ENCODE measurements at regions not wholly inside any gene's neighbourhood (a gene's known extent, or its start where the extent isn't known, plus 50 kb on each side); places are given as distances from the start of the nearest gene placed in this dataset.

DNA sequence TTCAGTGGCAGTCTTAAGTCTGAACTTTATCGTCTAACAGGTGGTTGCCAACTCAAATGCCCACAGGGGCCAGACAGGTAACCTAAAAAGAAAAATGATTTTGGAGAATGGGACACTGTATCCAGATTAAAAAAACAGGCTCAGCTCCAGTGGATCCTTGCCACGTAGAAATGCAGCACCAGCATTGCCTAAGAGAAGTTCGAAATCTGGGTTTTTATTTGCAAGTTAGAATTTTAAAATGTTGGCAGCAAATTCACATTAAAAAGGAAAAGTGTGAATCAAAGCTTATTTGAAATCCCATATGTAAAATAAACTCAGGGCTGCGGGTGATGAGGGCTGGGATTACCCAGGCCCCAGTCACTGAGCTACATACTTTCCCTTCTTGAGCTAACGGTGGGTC, 408.5 kb upstream of the SUCLG2 start:
- no peak for DNase-seq (ENCODE audit: low read depth in 1 of 2, low spot score in 1 of 2)
- no peaks in the 10 kb centered on the region for H3K27me3 ChIP-seq (ENCODE audit: insufficient read depth, poor library complexity, severe bottlenecking)
- H3K27ac ChIP-seq (replicated peaks) = no peak overlapping the region
- no peak overlapping the region for H3K4me3 ChIP-seq (replicated peaks; ENCODE audit: insufficient read depth, low read length)
- TF ChIP-seq SPI1 (IDR thresholded peaks at IDR 0.05; ENCODE audit: borderline replicate concordance, low read depth) (no peak), POLR2AphosphoS5 (IDR thresholded peaks at IDR 0.05; ENCODE audit: low read depth) (no peak), GABPA (IDR thresholded peaks at IDR 0.05; ENCODE audit: low read depth) (no peak)
- TF ChIP-seq, protein P1, sequence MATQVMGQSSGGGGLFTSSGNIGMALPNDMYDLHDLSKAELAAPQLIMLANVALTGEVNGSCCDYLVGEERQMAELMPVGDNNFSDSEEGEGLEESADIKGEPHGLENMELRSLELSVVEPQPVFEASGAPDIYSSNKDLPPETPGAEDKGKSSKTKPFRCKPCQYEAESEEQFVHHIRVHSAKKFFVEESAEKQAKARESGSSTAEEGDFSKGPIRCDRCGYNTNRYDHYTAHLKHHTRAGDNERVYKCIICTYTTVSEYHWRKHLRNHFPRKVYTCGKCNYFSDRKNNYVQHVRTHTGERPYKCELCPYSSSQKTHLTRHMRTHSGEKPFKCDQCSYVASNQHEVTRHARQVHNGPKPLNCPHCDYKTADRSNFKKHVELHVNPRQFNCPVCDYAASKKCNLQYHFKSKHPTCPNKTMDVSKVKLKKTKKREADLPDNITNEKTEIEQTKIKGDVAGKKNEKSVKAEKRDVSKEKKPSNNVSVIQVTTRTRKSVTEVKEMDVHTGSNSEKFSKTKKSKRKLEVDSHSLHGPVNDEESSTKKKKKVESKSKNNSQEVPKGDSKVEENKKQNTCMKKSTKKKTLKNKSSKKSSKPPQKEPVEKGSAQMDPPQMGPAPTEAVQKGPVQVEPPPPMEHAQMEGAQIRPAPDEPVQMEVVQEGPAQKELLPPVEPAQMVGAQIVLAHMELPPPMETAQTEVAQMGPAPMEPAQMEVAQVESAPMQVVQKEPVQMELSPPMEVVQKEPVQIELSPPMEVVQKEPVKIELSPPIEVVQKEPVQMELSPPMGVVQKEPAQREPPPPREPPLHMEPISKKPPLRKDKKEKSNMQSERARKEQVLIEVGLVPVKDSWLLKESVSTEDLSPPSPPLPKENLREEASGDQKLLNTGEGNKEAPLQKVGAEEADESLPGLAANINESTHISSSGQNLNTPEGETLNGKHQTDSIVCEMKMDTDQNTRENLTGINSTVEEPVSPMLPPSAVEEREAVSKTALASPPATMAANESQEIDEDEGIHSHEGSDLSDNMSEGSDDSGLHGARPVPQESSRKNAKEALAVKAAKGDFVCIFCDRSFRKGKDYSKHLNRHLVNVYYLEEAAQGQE (IDR thresholded peaks at IDR 0.05; ENCODE audit: insufficient replicate concordance, low read depth) = no peak
- TF ChIP-seq, protein P2, sequence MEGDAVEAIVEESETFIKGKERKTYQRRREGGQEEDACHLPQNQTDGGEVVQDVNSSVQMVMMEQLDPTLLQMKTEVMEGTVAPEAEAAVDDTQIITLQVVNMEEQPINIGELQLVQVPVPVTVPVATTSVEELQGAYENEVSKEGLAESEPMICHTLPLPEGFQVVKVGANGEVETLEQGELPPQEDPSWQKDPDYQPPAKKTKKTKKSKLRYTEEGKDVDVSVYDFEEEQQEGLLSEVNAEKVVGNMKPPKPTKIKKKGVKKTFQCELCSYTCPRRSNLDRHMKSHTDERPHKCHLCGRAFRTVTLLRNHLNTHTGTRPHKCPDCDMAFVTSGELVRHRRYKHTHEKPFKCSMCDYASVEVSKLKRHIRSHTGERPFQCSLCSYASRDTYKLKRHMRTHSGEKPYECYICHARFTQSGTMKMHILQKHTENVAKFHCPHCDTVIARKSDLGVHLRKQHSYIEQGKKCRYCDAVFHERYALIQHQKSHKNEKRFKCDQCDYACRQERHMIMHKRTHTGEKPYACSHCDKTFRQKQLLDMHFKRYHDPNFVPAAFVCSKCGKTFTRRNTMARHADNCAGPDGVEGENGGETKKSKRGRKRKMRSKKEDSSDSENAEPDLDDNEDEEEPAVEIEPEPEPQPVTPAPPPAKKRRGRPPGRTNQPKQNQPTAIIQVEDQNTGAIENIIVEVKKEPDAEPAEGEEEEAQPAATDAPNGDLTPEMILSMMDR (IDR thresholded peaks at IDR 0.05; ENCODE audit: insufficient read depth, low read length) = no peak

DNA sequence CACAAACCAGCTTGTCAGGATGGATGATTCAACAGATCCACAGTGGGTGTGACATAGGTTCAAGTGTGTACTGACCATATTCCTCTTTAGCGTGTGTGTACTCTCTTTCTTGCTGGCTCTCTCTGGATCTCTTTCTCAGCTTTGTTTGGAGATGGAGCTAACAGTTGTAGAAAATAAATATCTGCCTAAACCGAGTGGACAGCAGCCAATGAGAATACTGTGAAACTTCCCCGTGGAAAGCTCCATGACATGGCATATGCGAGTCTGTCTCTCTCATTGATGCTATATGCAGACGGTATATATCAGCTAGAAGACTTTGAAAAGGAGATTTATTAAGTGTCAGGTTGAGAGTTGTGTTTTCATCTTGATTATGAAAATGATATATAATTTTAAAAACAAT, 406.5 kb upstream of the SUCLG2 start:
- DNase-seq (ENCODE audit: low read depth in 1 of 2, low spot score in 1 of 2) = no peak
- TF ChIP-seq, protein P2 (IDR thresholded peaks at IDR 0.05; ENCODE audit: insufficient read depth, low read length) = no peak
- TF ChIP-seq GABPA (IDR thresholded peaks at IDR 0.05; ENCODE audit: low read depth) (no peak), POLR2AphosphoS5 (IDR thresholded peaks at IDR 0.05; ENCODE audit: low read depth) (no peak)
- TF ChIP-seq, protein P1 (IDR thresholded peaks at IDR 0.05; ENCODE audit: insufficient replicate concordance, low read depth) = no peak
- no peaks in the 10 kb centered on the region for H3K27me3 ChIP-seq (ENCODE audit: insufficient read depth, poor library complexity, severe bottlenecking)
- H3K4me3 ChIP-seq (replicated peaks; ENCODE audit: insufficient read depth, low read length) = no peak overlapping the region
- no peak overlapping the region for H3K27ac ChIP-seq (replicated peaks)

DNA sequence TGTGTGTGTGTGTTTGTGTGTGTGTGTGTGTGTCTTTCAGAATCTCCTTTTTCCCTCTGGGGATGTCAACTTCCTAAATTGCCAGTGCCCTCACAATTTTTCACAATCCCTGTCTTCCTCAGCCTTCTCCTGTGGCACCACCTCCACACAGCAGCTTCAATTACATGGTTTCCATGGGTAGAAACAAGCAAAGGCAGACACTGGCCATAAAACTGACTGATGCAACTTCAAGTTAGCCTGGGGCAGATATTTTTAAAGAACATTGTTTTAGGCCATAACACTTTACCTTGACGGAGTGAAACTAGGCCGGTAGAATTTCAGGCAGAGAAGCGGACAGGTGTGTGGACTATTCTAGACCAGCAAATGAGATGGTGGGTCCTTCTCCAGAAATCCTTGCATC, 405.8 kb upstream of the SUCLG2 start:
- no peaks in the 10 kb centered on the region for H3K27me3 ChIP-seq (ENCODE audit: insufficient read depth, poor library complexity, severe bottlenecking)
- no peak overlapping the region for H3K27ac ChIP-seq (replicated peaks)
- TF ChIP-seq, protein P2 (IDR thresholded peaks at IDR 0.05; ENCODE audit: insufficient read depth, low read length) = no peak
- no peak for TF ChIP-seq SPI1 (IDR thresholded peaks at IDR 0.05; ENCODE audit: borderline replicate concordance, low read depth)
- no peak for TF ChIP-seq POLR2AphosphoS5 (IDR thresholded peaks at IDR 0.05; ENCODE audit: low read depth)
- TF ChIP-seq, protein P1 (IDR thresholded peaks at IDR 0.05; ENCODE audit: insufficient replicate concordance, low read depth) = no peak
- no peak for TF ChIP-seq GABPA (IDR thresholded peaks at IDR 0.05; ENCODE audit: low read depth)
- H3K4me3 ChIP-seq (replicated peaks; ENCODE audit: insufficient read depth, low read length) = no peak overlapping the region
- no peak for DNase-seq (ENCODE audit: low read depth in 1 of 2, low spot score in 1 of 2)
